ENCODE measurements at regions not wholly inside any gene's neighbourhood (a gene's known extent, or its start where the extent isn't known, plus 50 kb on each side); places are given as distances from the start of the nearest gene placed in this dataset.

DNA sequence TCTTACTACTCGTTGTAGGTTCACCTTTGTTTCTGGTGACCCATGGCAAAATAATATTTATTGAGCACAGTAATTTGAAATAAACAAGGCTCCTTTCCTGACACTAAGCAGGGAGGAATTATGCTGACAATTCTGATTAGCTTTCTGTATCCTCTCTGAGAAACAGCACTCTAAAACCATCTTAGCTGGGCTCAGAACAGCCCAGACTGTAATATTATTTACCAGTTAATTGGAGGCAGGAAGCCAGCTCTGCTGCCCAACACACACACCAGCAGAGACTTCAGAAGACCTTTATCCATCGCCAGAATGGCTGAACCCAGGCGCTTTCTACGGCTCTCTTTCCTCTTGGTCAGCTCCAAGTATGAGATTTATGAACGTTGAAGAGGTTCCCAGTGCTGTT lies 77.6 kb upstream of the FMN2 start:
- DNase-seq (ENCODE audit: extremely low read depth in 1 of 2, low read depth in 1 of 2), result no peak

- DNase-seq (ENCODE audit: extremely low read depth in 1 of 2, low read depth in 1 of 2), result no peak
Measured at GRCh38 chr1:240018617-240019016, 73.1 kb upstream of the FMN2 start.

DNA sequence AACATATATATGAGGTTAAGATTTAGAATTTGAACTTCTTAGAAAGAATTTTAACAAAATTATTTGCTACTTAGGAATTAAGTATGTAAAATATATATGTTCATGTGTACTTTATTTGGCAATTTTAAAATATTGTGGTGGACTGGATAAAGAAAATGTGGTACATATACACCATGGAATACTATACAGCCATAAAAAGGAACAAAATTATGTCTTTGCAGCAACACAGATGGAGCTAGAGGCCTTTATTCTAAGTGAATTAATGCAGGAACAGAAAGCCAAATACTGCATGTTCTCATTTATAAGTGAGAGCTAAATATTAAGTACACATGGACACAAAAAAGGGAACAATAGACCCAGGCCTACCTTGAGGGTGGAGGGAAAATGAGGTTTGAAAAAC lies 72.2 kb upstream of the FMN2 start:
- no peak for DNase-seq (ENCODE audit: extremely low read depth in 1 of 2, low read depth in 1 of 2)

GRCh38 chr1:240020871-240021270 lies 70.8 kb upstream of the FMN2 start:
- DNase-seq (ENCODE audit: extremely low read depth in 1 of 2, low read depth in 1 of 2), result no peak

DNA sequence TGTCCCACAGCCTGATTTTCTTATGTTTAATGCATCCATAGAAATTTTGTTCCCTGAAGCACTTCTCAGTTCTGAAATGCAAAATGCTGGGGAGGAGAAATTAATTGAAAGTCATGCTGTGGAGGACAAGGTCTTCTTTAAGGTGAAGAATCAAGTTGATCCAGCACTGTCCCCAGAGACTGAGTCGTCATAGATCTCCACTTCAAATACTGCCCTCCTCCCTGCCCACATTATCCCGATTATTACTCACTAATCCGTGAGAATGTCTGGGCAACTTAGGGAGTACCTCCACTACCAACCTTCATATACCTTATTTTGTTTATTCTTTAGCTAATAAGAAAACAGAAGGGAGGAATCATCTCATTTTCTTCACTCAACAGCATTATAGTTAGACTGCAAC lies 70.0 kb upstream of the FMN2 start:
- no peak for DNase-seq (ENCODE audit: extremely low read depth in 1 of 2, low read depth in 1 of 2)

- no peak for DNase-seq (ENCODE audit: extremely low read depth in 1 of 2, low read depth in 1 of 2)
Measured at GRCh38 chr1:240027059-240027462, 64.6 kb upstream of the FMN2 start.

- DNase-seq (ENCODE audit: extremely low read depth in 1 of 2, low read depth in 1 of 2), result no peak
Measured at GRCh38 chr1:240029418-240029817, 62.3 kb upstream of the FMN2 start.

- no peak for DNase-seq (ENCODE audit: extremely low read depth in 1 of 2, low read depth in 1 of 2)
Measured at GRCh38 chr1:240030236-240030635, 61.4 kb upstream of the FMN2 start.

- no peak for DNase-seq (ENCODE audit: extremely low read depth in 1 of 2, low read depth in 1 of 2)
Measured at GRCh38 chr1:240031009-240031408, 60.7 kb upstream of the FMN2 start.

GRCh38 chr1:240031414-240031813 lies 60.3 kb upstream of the FMN2 start:
- no peak for DNase-seq (ENCODE audit: extremely low read depth in 1 of 2, low read depth in 1 of 2)

DNA sequence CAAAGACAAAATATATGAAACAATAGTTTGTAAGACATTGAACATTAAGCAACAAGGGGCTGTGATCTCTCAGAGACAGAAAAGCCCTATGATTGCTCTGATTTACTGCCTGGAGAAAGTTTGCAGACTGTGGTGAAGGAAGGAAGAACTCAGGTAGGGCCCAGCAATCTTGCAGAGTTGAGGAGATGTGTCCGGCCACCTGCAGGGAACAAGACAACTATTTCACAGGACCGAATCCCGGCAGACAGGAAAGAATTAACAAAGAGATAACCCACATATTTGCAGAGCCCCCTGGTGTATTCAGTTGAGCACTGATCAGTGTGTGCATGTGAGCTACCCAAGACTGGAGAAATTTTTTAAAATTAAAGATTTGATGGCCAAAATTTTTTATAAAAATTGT lies 58.3 kb upstream of the FMN2 start:
- no peak for DNase-seq (ENCODE audit: extremely low read depth in 1 of 2, low read depth in 1 of 2)

- DNase-seq (ENCODE audit: extremely low read depth in 1 of 2, low read depth in 1 of 2), result no peak
Measured at GRCh38 chr1:240036526-240036925, 55.2 kb upstream of the FMN2 start.

Measured in activated CD8-positive, alpha-beta memory T cell treated with anti-CD3 and anti-CD28 coated beads for 1 hour (primary cell).